HG02642 (cell line): ENCODE measurements at regions not wholly inside any gene's neighbourhood (a gene's known extent, or its start where the extent isn't known, plus 50 kb on each side); places are given as distances from the start of the nearest gene placed in this dataset.
"Not testable (repeated sequence)": the region's sequence is repeated elsewhere in the genome, so short reads cannot be mapped to it uniquely, and the experiment has no call there.

Experiments
- ATAC-seq: cut with Tn5 transposase; IDR thresholded peaks from one replicate; pipeline ENCODE4 v1.9.1; 2021; ENCODE audit warnings: mild to moderate bottlenecking; ENCODE audit not compliant: unreplicated experiment, poor library complexity

DNA sequence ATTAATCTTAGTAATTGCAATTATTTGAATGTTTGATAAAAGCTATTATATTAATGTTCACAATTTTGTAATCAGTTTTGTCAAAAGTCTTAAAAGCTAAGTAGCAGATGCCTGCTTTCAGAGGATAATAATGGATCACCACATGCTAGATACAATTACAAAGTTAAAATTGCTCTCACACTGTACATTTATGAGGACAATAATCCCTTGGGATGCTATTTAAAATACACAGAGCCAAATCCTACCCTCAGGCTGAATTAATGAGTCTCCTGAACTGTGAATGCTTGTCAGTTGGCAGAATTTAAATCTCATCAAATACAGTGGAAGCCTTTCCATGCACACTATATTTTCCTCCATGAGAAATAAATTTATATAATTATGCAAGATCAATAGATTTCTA lies 153.3 kb upstream of the SYNCRIP start:
- ATAC-seq = no peak

DNA sequence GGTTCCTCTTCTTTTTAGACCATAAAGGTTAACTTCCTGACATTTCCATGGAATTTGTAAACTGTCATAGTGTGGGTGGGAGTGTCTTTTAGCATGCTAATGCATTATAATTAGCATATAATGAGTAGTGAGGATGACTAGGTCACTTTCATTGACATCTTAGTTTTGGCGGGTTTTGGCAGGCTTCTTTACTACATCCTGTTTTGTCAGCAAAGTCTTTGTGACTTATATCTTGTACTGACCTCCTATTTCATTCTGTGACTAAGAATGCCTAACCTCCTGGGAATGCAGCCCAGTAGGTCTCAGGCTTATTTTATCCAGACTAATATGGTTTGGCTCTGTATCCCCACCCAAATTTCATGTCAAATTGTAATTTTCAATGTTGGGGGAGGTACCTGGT lies 149.6 kb upstream of the SYNCRIP start:
- no peak for ATAC-seq

DNA sequence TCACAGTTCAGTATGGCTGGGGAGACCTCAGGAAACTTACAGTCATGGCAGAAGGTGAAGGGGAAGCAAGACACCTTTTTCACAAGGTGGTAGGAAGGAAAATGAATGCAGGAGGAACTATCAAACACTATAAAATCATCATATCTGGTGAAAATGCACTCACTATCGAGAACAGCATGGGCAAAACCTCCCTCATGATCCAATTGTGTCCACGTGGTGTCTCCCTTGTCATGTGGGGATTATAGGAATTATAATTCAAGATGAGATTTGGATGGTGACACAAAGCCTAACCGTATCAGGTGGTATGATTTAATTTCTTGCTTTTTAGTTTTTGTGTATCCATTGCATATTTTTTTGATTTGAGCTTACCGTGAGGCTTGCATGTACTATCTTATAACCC lies 133.2 kb upstream of the SYNCRIP start:
- no peak for ATAC-seq

DNA sequence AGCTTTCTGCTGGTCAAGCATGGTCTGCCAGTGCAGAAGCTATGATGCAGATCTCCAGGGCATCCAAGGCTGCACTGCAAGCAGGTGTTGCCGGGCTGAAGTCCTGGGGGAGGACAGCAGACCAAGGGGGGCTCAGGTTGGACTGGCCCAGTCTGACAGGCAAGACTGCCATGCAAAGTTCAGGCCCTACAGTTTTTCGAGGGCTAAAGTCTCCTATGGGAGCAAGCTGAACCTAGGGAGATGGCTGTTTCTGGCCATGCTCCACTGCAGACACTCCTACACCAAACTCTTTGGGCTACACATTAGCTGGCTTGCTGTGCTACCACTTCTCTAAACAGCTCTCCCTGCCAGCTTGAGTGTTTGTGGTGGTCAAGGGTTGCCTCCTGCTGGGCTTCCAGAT lies 130.0 kb upstream of the SYNCRIP start:
- no peak for ATAC-seq

DNA sequence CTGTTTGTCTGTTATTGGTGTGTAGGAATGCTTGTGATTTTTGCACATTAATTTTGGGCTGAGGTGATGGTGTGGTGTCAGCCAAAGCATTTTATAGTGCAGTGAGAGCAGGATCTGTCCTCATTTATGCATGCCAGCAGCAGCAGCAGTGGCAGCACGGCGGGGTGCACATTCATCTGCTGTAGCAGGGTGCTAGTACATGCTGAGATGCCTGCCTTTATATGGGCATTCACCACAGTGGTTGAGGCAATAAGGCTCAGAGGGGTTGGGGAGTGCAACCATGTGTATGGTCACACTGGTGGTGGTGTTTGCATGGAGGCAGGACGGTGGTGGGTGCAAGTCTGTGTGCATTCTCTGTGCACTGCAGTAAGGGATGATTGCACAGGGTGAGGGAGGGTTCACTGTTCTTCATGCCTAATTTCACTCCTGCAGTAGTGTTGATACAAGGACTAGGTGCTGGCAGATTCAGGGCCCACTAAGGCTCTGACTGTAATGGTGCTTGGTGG lies 129.3 kb upstream of the SYNCRIP start:
- no peak for ATAC-seq

DNA sequence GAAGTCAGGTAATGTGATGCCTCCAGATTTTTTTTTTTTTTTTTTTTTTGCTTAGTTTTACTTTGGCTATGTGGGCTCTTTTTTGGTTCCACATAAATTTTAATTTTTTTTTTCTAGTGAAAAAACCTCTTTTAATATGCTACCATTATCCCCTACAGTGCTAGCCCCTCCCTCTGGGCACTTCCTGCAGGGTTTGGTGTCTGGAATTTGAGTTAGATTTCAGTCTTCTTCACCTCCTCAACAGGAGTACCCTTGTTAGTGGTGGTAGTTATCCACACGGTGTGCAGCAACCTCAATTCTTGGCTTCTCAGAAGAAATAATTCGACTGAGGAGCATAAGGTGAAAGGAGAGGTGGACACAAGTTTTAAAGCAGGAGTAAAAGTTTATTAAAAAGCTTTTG lies 128.8 kb upstream of the SYNCRIP start:
- no peak for ATAC-seq

DNA sequence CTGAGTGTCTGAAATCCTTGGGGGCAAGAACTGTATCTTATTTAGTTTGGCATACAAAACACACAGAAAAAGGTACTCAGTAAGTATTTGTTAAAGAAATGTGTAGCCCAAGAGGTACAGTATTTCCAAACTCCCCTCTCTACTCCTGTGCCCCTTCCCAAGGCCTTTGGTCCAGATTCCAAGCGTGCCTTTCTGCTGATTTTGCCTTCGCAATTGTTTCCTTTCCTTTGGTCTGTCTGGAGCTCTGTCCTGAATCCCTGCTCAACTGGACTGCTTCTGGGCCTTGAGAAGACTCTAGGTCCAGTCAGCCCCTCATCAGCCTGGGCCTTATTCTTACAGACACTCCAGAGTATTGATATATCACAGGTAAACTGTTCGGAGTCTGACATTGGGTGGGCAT lies 122.2 kb upstream of the SYNCRIP start:
- no peak for ATAC-seq

DNA sequence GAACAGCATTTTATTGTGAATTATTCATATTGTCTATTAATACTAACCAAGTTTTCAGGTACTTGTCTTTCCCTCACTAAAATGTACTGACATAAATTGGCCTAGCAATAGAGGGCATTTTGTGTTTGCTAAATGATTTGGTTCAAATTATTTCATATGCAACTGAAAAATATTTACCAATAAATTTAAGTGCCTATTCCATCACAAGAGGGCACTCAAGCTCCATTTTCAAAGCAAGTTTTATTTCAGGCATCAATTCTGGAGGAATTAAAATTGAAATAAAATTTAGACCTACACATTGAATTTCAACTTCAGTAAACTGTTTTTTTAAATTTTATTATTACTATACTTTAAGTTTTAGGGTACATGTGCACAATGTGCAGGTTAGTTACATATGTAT lies 114.3 kb upstream of the SYNCRIP start:
- ATAC-seq = no peak

DNA sequence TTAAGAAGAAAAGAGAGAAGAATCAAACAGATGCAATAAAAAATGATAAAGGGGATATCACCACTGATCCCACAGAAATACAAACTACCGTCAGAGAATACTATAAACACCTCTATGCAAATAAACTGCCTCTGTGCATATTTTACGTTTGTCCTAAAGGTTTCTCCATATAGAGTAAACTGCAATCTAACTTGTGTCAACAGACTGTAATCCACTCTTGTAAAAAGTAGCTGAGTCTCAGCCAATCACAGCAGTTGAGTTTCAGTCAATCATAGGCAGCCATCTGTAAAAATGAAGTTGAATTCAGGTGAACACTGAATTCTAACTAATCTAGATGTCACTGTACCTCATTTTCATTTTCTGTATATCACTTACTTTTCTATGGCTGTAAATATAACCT lies 112.2 kb upstream of the SYNCRIP start:
- ATAC-seq = no peak

DNA sequence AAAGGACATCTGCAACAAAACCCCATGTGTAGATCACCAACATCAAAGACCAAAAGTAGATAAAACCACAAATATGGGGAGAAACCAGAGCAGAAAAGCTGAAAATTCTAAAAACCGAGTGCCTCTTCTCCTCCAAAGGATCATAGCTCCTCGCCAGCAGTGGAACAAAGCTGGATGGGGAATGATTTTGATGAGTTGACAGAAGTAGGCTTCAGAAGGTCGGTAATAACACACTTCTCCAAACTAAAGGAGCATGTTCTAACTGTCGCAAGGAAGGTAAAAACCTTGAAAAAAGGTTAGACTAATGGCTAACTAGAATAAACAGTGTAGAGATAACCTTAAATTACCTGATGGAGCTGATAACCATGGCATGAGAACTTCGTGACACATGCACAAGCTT lies 109.9 kb upstream of the SYNCRIP start:
- ATAC-seq = no peak

DNA sequence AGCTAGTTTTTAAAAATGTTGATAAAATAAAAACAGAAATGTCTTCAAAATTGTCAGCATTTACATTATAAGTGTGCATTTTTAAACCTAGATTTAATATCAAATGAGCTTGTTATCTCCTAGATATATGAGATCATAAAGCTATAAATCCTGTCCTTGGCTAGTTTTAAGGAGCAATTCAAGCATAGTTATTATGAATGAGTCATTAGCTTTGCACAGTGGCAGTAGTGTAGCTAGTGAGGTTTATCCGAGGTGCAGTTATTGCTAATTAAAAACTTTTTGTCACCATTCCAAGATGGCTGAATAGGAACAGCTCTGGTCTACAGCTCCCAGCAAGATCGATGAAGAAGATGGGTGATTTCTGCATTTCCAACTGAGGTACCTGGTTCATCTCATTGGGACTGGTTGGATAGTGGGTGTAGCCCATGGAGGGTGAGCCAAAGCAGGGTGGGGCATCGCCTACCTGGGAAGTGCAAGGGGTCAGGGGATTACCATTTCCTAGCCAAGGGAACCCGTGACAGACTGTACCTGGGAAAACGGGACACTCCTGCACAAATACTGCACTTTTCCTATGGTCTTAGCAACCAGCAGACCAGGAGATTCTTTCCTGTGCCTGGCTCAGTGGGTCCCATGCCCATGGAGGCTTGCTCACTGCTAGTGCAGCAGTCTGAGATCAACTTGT lies 108.8 kb upstream of the SYNCRIP start:
- no peak for ATAC-seq

DNA sequence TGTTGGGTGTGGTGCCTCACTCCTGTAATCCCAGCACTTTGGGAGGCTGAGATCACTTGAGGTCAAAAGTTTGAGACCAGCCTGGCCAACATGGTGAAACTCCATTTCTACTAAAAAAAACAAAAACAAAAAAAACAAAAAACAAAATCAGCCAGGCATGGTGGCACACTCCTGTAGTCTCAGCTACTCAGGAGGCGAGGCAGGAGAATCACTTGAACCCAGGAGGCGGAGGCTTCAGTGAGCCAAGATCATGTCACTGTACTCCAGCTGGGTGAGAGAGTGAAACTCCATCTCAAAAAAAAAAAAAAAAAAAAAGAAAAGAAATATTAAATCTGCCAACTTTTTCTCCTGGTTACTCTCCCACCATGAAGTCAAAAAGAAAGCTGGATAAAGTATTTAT lies 107.5 kb upstream of the SYNCRIP start:
- ATAC-seq = not testable (repeated sequence)

DNA sequence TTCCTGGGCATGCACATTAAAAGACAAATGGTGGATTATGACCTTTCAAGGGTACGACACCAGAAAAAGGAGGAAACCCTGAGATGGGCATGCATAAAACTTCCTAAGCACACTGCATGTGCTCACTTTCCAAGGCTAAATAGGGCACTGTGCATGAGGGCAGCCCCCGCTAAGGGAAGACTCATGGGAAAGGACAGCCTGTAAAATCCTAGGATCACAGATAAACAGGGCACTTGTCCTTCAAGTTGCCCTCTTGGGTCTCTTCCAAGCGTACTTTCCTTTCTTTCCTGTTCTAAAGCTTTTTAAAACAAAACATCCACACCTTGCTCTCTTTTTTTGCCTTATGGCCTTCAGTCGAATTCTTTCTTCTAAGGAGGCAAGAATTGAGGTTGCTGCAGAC lies 106.5 kb upstream of the SYNCRIP start:
- ATAC-seq = no peak

DNA sequence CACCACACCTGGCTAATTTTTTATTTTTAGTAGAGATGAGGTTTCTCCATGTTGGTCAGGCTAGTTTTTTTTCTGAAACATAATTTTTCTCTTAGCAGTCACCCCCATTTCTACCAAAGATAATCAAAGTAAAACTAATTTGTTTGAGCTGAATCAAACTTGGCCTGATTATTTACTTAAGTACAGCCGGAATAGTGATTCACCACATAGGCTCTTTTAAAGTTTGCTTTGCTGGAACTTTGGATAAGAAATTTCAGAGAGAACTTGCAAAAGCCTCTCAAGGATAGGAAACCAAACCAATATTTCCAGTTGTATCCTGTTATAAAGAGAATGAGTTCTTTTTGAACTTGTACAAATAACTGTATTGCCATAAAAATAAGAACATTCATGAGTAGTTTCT lies 105.0 kb upstream of the SYNCRIP start:
- ATAC-seq = no peak

DNA sequence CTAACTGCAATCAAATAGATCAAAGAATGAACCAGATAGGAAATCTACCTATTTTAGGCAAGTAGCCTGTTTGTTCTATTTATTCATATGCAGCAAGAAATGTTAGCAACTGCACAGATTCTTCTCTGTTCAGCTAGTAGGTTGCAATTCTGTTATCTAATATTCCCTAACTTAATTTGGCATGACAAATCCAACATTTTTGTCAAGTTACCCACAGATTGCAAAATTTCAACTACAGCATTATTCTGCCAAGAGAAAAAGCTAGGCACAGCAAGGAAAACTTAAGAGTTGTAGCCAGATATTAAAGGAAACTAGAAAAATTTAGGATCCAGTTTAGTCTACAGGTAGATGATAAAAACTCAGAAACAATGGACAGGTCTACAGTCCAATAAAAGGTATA lies 104.4 kb upstream of the SYNCRIP start:
- no peak for ATAC-seq

DNA sequence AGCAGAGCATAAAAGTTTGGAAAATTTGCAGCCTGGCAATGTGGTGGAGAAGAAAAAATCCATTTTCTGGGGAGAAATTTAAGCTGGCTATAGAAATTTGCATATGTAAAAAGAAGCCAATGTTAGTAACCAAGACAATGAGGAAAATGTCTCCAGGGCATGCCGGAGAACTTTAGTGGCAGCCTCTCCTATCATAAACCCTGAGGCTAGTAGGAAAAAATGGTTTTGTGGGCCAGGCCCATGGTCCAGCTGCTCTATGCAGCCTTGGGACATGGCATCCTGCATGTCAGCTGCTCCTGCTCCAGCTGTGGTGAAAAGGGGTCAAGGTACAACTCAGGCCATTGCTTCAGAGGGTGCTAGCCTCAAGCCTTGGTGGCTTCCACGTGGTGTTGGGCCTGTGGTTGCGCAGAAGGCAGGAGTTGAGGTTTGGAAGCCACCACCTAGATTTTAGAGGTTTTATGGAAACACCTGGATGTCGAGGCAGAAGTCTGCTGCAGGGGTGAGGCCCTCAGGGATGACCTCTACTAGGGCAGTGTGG lies 101.8 kb upstream of the SYNCRIP start:
- no peak for ATAC-seq

DNA sequence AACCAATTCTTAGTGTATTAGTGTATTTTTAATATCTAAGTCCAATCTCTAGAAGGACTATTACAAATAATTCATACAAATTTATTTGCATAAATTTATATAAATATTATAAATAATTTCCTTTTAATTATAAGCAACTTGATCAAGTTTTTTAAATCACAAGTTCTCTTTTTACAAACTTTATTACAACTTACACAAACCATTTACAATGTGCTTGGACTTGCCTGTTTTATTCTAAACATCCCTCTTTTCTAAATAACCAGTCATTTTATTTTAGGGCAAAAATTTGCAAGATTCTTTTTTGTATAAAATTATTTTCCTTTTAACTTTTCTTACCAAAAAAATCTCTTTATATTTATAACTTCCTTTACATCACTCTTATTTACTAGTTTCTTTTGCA lies 83.5 kb upstream of the SYNCRIP start:
- ATAC-seq = no peak

DNA sequence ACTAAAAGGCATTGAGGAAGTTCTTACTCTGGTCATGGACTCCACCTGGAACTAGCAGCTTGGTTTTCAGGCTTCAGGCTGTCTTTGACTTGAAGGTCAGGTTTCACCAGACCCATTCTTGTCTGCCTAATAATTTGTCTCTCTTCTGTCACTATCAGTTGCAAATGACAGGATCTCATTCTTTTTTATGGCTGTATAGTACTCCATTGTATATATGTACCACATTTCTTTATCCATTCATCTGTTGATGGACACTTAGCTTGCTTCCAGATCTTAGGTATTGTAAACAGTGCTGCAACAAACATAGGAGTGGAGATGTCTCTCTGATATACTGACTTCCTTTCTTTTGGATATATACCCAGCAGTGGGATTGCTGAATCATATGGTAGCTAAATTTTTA lies 73.1 kb upstream of the SYNCRIP start:
- no peak for ATAC-seq

DNA sequence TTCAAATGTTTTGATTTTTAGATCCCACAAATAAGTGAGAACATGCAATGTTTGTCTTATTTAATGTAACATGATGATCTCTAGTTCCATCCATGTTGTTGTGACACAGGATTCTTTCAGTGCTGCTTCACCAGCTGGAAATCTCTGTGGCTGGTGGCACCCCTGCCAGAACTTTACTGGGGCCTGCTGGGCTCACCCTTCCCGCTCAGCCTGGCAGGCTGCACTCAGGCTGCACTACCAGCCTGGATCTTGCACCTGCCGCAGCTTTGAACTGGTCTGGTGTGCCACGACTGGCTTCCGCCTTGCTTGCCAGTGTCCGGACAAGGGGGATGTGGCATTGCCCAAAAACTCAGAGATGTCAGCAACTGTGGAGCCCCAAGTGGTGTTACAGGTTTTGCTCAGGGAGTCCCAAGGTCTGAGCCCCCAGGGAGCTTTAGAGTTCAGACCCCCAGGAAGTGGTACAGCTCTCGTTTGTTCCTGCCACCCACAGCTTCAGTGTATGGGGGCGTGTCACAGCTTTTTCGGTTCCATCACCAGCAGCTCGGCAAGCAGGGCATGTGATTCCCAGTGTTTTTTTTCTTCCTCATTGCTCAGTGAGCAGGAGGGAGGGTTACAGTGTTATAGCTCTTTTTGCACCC lies 72.3 kb upstream of the SYNCRIP start:
- no peak for ATAC-seq

DNA sequence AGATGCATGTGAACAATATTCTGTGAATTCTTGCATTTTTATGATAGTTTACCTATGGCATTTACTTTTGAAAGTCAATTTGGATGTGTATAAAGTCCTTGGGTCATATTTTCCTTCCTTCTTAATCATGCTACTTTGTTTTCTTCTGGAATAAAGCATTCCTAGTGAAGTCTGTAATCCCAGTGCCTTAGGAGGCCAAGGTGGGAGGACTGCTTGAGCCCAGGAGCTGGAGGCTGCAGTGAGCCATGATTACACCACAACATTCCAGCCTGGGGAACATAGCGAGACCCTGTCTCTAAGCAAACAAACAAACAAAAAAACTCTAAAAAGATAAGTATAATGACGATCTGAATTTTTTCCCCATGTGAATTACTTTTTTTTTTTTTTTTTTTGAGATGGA lies 69.7 kb upstream of the SYNCRIP start:
- ATAC-seq = no peak

DNA sequence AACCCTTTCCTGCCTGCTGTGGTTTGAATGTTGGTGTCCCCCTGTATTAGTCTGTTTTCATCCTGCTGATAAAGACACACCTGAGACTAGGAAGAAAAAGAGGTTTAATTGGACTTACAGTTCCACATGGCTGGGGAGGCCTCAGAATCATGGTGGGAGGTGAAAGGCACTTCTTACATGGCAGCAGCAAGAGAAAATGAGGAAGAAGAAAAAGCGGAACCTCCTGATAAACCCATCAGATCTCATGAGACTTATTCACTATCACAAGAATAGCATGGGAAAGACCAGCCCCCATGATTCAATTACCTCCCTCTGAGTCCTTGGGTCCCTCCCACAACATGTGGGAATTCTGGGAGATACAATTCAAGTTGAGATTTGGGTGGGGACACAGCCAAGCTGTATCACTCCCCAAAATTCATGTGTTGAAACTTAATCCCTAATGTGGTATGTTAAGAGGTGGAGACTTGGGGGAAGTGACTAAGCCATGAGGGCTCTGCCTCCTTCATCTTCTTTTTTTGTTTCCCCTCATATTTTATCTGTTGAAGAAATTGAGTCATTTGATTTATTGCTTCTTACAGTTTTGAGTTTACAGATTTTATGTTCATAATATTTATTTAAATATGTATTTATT lies 64.9 kb upstream of the SYNCRIP start:
- not testable (repeated sequence) for ATAC-seq

DNA sequence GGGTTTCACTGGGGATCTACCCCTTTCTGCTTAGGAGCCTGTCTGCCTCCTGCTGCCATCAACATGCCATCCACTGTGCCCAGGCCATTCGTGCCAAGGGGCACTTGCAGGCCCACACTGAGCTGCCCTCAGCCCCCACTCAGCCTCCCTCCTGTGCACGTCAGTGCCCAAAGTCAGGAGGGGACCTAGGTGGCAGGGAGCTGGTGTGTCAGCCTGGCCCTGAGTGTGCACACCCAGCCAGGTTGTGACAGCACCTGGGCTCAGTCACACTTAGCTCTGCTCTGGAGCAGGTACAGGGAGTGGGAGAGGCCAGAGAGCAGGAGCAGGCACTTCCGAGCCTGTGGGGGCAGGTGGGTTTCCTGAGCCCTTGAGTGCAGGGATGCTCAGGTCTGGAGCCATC lies 63.6 kb upstream of the SYNCRIP start:
- no peak for ATAC-seq
